ENCODE measurements at regions not wholly inside any gene's neighbourhood (a gene's known extent, or its start where the extent isn't known, plus 50 kb on each side); places are given as distances from the start of the nearest gene placed in this dataset.

DNA sequence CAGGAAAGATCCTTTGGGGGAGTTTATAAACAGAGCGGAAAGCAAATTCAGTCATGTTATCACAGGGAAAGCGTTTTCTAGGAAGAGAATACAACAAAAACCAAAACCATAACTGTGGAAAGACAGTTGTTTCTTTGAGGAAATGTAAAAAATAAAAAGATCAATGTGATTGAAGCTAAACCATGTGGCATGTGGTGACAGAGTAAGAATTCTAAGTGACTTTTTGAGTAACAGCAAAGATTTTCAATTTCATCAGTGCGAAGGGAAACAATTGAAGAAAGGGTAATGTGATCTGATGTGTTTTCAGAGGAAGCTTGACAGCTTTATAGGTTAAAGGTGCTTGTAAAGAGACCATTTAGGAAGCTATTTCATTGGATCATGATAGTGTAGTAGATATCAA, 575.9 kb upstream of the CHORDC1 start:
- Mint-ChIP-seq H3K4me1 (ENCODE audit: low read depth, unreplicated experiment) (peaks cover 11% of the 10 kb centered on the region), H3K27me3 (ENCODE audit: insufficient read depth, unreplicated experiment) (no peaks in the 10 kb centered on the region), H3K27ac (ENCODE audit: unreplicated experiment) (no peak overlapping the region), H3K4me3 (ENCODE audit: unreplicated experiment) (no peak overlapping the region), H3K36me3 (ENCODE audit: insufficient read depth, unreplicated experiment) (no peaks in the 10 kb centered on the region), H3K9me3 (ENCODE audit: unreplicated experiment) (no peaks in the 10 kb centered on the region)
- no TSS peak for BruUV-seq (replicated peaks)
- no peaks in the 10 kb centered on the region for H3K9me3 ChIP-seq
- H3K4me1 ChIP-seq: peaks cover 7% of the 10 kb centered on the region
- no peak for DNase-seq
- H3K4me3 ChIP-seq (ENCODE audit: low read depth, low read length): no peak overlapping the region
- no peaks in the 10 kb centered on the region for H3K36me3 ChIP-seq (ENCODE audit: control insufficient read depth, insufficient read depth, low read length)
- ChIA-PET CTCF (no interaction called here), POLR2A (no interaction called here)
- intact Hi-C loops (cut with micrococcal nuclease; ENCODE audit: unreplicated experiment): no loop called here
- no peaks in the 10 kb centered on the region for H3K27me3 ChIP-seq (replicated peaks; ENCODE audit: control insufficient read depth, insufficient read depth, low read length)
- TF ChIP-seq, protein P1, sequence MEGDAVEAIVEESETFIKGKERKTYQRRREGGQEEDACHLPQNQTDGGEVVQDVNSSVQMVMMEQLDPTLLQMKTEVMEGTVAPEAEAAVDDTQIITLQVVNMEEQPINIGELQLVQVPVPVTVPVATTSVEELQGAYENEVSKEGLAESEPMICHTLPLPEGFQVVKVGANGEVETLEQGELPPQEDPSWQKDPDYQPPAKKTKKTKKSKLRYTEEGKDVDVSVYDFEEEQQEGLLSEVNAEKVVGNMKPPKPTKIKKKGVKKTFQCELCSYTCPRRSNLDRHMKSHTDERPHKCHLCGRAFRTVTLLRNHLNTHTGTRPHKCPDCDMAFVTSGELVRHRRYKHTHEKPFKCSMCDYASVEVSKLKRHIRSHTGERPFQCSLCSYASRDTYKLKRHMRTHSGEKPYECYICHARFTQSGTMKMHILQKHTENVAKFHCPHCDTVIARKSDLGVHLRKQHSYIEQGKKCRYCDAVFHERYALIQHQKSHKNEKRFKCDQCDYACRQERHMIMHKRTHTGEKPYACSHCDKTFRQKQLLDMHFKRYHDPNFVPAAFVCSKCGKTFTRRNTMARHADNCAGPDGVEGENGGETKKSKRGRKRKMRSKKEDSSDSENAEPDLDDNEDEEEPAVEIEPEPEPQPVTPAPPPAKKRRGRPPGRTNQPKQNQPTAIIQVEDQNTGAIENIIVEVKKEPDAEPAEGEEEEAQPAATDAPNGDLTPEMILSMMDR (IDR thresholded peaks at IDR 0.05; ENCODE audit: insufficient read depth in 1 of 2, low read depth in 1 of 2, low read length in 1 of 2, severe bottlenecking in 1 of 2, unreplicated experiment in 1 of 2): no peak

DNA sequence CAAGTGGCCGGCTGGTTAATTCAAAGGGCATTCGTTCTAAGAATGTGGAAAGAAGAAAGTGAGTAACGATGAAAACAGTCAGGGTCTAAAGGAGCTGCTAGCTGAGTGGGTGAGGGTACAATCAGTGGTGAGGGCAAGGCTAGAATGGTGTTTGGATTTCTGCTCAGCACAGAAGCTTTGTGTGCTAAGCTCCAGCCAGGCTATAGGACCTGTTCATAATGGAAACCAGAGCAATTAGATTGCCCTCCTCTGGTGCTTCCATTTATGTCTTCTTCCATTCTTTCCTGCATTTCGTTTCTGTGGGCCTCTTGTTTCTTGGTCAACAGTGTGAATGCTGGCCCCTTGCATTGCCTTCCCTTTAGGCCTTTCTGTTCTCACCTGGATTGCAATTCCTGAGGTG, 572.9 kb upstream of the CHORDC1 start:
- Mint-ChIP-seq H3K27me3 (ENCODE audit: insufficient read depth, unreplicated experiment) (no peaks in the 10 kb centered on the region), H3K4me3 (ENCODE audit: unreplicated experiment) (no peak overlapping the region), H3K36me3 (ENCODE audit: insufficient read depth, unreplicated experiment) (no peaks in the 10 kb centered on the region), H3K27ac (ENCODE audit: unreplicated experiment) (no peak overlapping the region), H3K4me1 (ENCODE audit: low read depth, unreplicated experiment) (no peaks in the 10 kb centered on the region), H3K9me3 (ENCODE audit: unreplicated experiment) (no peaks in the 10 kb centered on the region)
- Histone ChIP-seq H3K4me1 (peaks cover 9% of the 10 kb centered on the region; the same call in 1 of the 2 replicates), H3K36me3 (ENCODE audit: control insufficient read depth, insufficient read depth, low read length) (no peaks in the 10 kb centered on the region), H3K27me3 (replicated peaks; ENCODE audit: control insufficient read depth, insufficient read depth, low read length) (no peaks in the 10 kb centered on the region), H3K4me3 (ENCODE audit: low read depth, low read length) (no peak overlapping the region), H3K9me3 (no peaks in the 10 kb centered on the region)
- CTCF ChIA-PET: no interaction called here
- no TSS peak for BruUV-seq (replicated peaks)
- intact Hi-C loops (cut with micrococcal nuclease; ENCODE audit: unreplicated experiment): no loop called here
- POLR2A ChIA-PET: no interaction called here
- TF ChIP-seq, protein P1 (IDR thresholded peaks at IDR 0.05; ENCODE audit: insufficient read depth in 1 of 2, low read depth in 1 of 2, low read length in 1 of 2, severe bottlenecking in 1 of 2, unreplicated experiment in 1 of 2): no peak
- DNase-seq: no peak

DNA sequence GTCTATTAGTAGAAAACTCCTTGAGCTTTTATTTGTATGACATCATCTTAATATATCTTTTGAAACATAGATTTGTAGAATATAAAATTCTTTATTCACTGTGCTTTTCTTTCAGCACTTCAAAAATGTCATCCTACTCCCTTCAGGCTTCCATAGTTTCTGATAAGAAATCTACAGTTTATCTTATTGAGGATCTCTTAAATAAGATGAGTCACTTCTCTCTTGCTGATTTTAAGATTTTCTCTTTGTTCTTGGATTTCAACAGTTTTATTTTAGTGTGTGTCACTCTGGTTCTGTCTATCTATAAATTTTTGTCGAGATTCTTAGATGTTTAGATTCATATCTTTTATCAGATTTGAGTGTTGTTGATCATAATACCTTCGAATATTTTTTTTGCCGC, 566.1 kb upstream of the CHORDC1 start:
- Histone ChIP-seq H3K9me3 (peaks cover 5% of the 10 kb centered on the region; the same call in 1 of the 2 replicates), H3K36me3 (ENCODE audit: control insufficient read depth, insufficient read depth, low read length) (no peaks in the 10 kb centered on the region), H3K27me3 (replicated peaks; ENCODE audit: control insufficient read depth, insufficient read depth, low read length) (no peaks in the 10 kb centered on the region), H3K4me1 (peaks cover 9% of the 10 kb centered on the region; the same call in 1 of the 2 replicates), H3K4me3 (ENCODE audit: low read depth, low read length) (no peak overlapping the region)
- TF ChIP-seq, protein P1 (IDR thresholded peaks at IDR 0.05; ENCODE audit: insufficient read depth in 1 of 2, low read depth in 1 of 2, low read length in 1 of 2, severe bottlenecking in 1 of 2, unreplicated experiment in 1 of 2): no peak
- intact Hi-C loops (cut with micrococcal nuclease; ENCODE audit: unreplicated experiment): no loop called here
- Mint-ChIP-seq H3K27me3 (ENCODE audit: insufficient read depth, unreplicated experiment) (no peaks in the 10 kb centered on the region), H3K4me3 (ENCODE audit: unreplicated experiment) (no peak overlapping the region), H3K9me3 (ENCODE audit: unreplicated experiment) (peaks cover 31% of the 10 kb centered on the region), H3K4me1 (ENCODE audit: low read depth, unreplicated experiment) (no peaks in the 10 kb centered on the region), H3K27ac (ENCODE audit: unreplicated experiment) (no peak overlapping the region), H3K36me3 (ENCODE audit: insufficient read depth, unreplicated experiment) (no peaks in the 10 kb centered on the region)
- DNase-seq: no peak
- BruUV-seq (replicated peaks): no TSS peak
- CTCF ChIA-PET: no interaction called here
- POLR2A ChIA-PET: no interaction called here

Measured in Caco-2 (cell line).